C4-2B (cell line): ENCODE measurements at regions not wholly inside any gene's neighbourhood (a gene's known extent, or its start where the extent isn't known, plus 50 kb on each side); places are given as distances from the start of the nearest gene placed in this dataset.

Experiments used
- ZFX ChIP-seq: fragments of 450-650 bp; IDR thresholded peaks from 2 replicates; pipeline ENCODE4 v1.6.1; 2017
- TF ChIP-seq, protein P1 (sequence below): fragments of 450-650 bp; conservative IDR thresholded peaks from 2 replicates; pipeline ENCODE4 v1.5.1; 2017; ENCODE audit warnings: mild to moderate bottlenecking

DNA sequence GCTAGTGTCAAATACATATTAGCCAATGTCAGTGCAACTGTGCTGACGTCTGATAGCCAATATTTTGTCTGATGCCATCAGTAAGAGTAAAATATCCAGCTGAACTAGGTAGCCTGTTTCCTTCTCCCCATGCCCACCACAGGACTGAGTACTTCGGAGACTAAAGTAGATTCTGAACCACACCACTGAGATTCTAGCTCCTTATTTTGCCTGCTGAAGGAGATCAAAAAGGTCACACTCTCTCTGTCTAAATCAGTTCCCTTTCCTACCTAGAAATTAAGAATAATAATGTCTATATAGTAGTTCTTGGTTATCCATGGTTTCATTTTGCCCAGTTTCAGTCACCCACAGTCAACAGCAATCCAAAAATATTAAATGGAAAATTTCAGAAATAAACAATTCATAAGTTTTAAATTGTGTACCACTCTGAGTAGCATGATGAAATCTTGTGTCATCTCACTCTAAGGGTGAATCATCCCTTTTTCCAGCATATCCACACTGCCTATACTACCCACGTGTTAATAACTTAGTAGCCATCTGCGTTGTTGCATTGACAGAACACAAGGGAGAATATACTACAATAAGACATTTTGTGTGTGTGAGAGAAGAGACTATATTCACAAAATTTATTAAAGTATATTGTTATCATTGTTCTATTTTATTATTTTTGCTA is 1043.3 kb upstream of the PIK3C3 start:
- TF ChIP-seq, protein P1, sequence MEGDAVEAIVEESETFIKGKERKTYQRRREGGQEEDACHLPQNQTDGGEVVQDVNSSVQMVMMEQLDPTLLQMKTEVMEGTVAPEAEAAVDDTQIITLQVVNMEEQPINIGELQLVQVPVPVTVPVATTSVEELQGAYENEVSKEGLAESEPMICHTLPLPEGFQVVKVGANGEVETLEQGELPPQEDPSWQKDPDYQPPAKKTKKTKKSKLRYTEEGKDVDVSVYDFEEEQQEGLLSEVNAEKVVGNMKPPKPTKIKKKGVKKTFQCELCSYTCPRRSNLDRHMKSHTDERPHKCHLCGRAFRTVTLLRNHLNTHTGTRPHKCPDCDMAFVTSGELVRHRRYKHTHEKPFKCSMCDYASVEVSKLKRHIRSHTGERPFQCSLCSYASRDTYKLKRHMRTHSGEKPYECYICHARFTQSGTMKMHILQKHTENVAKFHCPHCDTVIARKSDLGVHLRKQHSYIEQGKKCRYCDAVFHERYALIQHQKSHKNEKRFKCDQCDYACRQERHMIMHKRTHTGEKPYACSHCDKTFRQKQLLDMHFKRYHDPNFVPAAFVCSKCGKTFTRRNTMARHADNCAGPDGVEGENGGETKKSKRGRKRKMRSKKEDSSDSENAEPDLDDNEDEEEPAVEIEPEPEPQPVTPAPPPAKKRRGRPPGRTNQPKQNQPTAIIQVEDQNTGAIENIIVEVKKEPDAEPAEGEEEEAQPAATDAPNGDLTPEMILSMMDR, result no peak
- TF ChIP-seq ZFX, result no peak
